GM21723 (cell line): ENCODE measurements at regions not wholly inside any gene's neighbourhood (a gene's known extent, or its start where the extent isn't known, plus 50 kb on each side); places are given as distances from the start of the nearest gene placed in this dataset.
A peak's percentile ranks its signal among the peaks of the same experiment; 100 is the strongest.

Source experiments
- ATAC-seq: cut with Tn5 transposase; IDR thresholded peaks from one replicate; pipeline ENCODE4 v1.9.1; 2021; ENCODE audit warnings: mild to moderate bottlenecking, moderate library complexity; ENCODE audit not compliant: unreplicated experiment

GRCh38 chr17:77390870-77391269 lies 250.1 kb downstream of the SEC14L1 start:
- ATAC-seq: no peak

- no peak for ATAC-seq
These were observed 251.1 kb downstream of the SEC14L1 start for GRCh38 chr17:77391668-77392375.

GRCh38 chr17:77392376-77393273 lies 251.9 kb downstream of the SEC14L1 start:
- ATAC-seq: no peak

GRCh38 chr17:77393274-77393600 lies 252.5 kb downstream of the SEC14L1 start:
- ATAC-seq: no peak

GRCh38 chr17:77393867-77394539 lies 253.2 kb downstream of the SEC14L1 start:
- ATAC-seq: no peak

- no peak for ATAC-seq
These were observed 253.9 kb downstream of the SEC14L1 start for GRCh38 chr17:77394540-77395295.

- no peak for ATAC-seq
These were observed 254.8 kb downstream of the SEC14L1 start for GRCh38 chr17:77395501-77396048.

GRCh38 chr17:77396610-77397009 lies 255.8 kb downstream of the SEC14L1 start:
- no peak for ATAC-seq

GRCh38 chr17:77398274-77398673 lies 257.5 kb downstream of the SEC14L1 start:
- ATAC-seq: no peak

GRCh38 chr17:77399319-77399957 lies 258.7 kb downstream of the SEC14L1 start:
- ATAC-seq: no peak

- ATAC-seq: no peak
These were observed 259.7 kb downstream of the SEC14L1 start for GRCh38 chr17:77400445-77400870.

- ATAC-seq: no peak
These were observed 261.5 kb downstream of the SEC14L1 start for GRCh38 chr17:77402159-77402731.

- ATAC-seq: no peak
These were observed 263.1 kb downstream of the SEC14L1 start for GRCh38 chr17:77403854-77404253.

- peak; percentile 75 for ATAC-seq
These were observed 264.2 kb downstream of the SEC14L1 start for GRCh38 chr17:77404812-77405581.

- ATAC-seq: no peak
These were observed 265.3 kb downstream of the SEC14L1 start for GRCh38 chr17:77405867-77406732.

- ATAC-seq: no peak
These were observed 266.8 kb downstream of the SEC14L1 start for GRCh38 chr17:77407321-77408277.

GRCh38 chr17:77408284-77408683 lies 267.5 kb downstream of the SEC14L1 start:
- ATAC-seq: no peak
